Kidney (tissue), 13 donors: ENCODE measurements at regions not wholly inside any gene's neighbourhood (a gene's known extent, or its start where the extent isn't known, plus 50 kb on each side); places are given as distances from the start of the nearest gene placed in this dataset.
A peak's percentile ranks its signal among the peaks of the same experiment; 100 is the strongest.

Experiments used
- DNase-seq, 5 donors: peaks; one replicate each; pipeline ENCODE4 v3.0.0-alpha.2; 2013 to 2020
- FAIRE-seq: peaks from 2 replicates; lab custom pipeline; 2012; peaks lifted over from hg19 to GRCh38; lab: Jason Lieb, UNC
- H3K27ac ChIP-seq, 2 donors: one replicate each; pipeline ENCODE4 v1.7.0; 2013; ENCODE audit warnings: low read depth in 2 of 2, low read length in 2 of 2, inconsistent platforms in 1 of 2
- H3K27me3 ChIP-seq: one replicate; pipeline ENCODE4 v1.7.1; 2013; ENCODE audit warnings: low read length, inconsistent platforms; ENCODE audit not compliant: control insufficient read depth, insufficient read depth
- H3K36me3 ChIP-seq, 3 donors: one replicate each; pipeline versions ENCODE4 v1.7.0 to v1.7.1; 2013; ENCODE audit warnings: low read length in 3 of 3, control low read depth in 1 of 3, inconsistent platforms in 1 of 3; ENCODE audit not compliant: insufficient read depth in 3 of 3, control insufficient read depth in 2 of 3
- H3K4me1 ChIP-seq, 3 donors: one replicate each; pipeline versions ENCODE4 v1.7.0 to v1.7.1; 2013; ENCODE audit warnings: low read length in 3 of 3, inconsistent platforms in 1 of 3, low read depth in 1 of 3; ENCODE audit not compliant: control insufficient read depth in 2 of 3, insufficient read depth in 2 of 3
- H3K4me3 ChIP-seq, 3 donors: one replicate each; pipeline versions ENCODE4 v1.7.0 to v1.8.1; 2013; ENCODE audit warnings: low read length in 3 of 3, control low read depth in 1 of 3, inconsistent platforms in 1 of 3
- H3K9ac ChIP-seq, 3 donors: one replicate each; pipeline versions ENCODE4 v1.7.0 to v1.7.1; 2013; ENCODE audit warnings: low read length in 3 of 3, control low read depth in 1 of 3, inconsistent platforms in 1 of 3
- H3K9me3 ChIP-seq, 3 donors: one replicate each; pipeline versions ENCODE4 v1.7.0 to v1.7.1; 2013; ENCODE audit warnings: low read length in 3 of 3, control low read depth in 1 of 3, inconsistent platforms in 1 of 3; ENCODE audit not compliant: control insufficient read depth in 2 of 3, insufficient read depth in 1 of 3
- intact Hi-C: fragments of 100-400 bp; cut with DNase I; formaldehyde crosslinking; loops from one replicate; pipeline ENCODE4 v1.11.1; 2022
- TF ChIP-seq, protein P1 (sequence below): IDR thresholded peaks from 3 replicates; pipeline ENCODE4 v1.5.1; 2012; ENCODE audit warnings: mild to moderate bottlenecking, moderate library complexity, borderline replicate concordance; ENCODE audit not compliant: insufficient read depth; ENCODE audit errors: extremely low read depth
- donor health status: control.
- donor health status: control.
- donor health status: control.
- donor health status: control.
- donor health status: control.
- donor health status: DM: yes; HTN: yes; CAD: no.
- donor health status: Normal renal cell carcinoma (clear cell type).

- TF ChIP-seq, protein P1, sequence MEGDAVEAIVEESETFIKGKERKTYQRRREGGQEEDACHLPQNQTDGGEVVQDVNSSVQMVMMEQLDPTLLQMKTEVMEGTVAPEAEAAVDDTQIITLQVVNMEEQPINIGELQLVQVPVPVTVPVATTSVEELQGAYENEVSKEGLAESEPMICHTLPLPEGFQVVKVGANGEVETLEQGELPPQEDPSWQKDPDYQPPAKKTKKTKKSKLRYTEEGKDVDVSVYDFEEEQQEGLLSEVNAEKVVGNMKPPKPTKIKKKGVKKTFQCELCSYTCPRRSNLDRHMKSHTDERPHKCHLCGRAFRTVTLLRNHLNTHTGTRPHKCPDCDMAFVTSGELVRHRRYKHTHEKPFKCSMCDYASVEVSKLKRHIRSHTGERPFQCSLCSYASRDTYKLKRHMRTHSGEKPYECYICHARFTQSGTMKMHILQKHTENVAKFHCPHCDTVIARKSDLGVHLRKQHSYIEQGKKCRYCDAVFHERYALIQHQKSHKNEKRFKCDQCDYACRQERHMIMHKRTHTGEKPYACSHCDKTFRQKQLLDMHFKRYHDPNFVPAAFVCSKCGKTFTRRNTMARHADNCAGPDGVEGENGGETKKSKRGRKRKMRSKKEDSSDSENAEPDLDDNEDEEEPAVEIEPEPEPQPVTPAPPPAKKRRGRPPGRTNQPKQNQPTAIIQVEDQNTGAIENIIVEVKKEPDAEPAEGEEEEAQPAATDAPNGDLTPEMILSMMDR, result no peak
- no peak for DNase-seq
- Histone ChIP-seq H3K9me3 (peaks cover 0 to 2% (median 0%) of the 10 kb centered on the region in 3 donors), H3K9ac (no peak overlapping the region), H3K4me3 (no peak overlapping the region), H3K27me3 (no peaks in the 10 kb centered on the region), H3K36me3 (no peaks in the 10 kb centered on the region), H3K27ac (no peak overlapping the region), H3K4me1 (no peaks in the 10 kb centered on the region)
- intact Hi-C loops, result no loop called here
- no peak for FAIRE-seq
These were observed 77.5 kb upstream of the SALL3 start for GRCh38 chr18:78901923-78902794.

GRCh38 chr18:78902795-78903435 lies 76.7 kb upstream of the SALL3 start:
- Histone ChIP-seq H3K36me3 (no peaks in the 10 kb centered on the region), H3K27me3 (no peaks in the 10 kb centered on the region), H3K4me1 (no peaks in the 10 kb centered on the region), H3K27ac (no peak overlapping the region), H3K9me3 (peaks cover 0 to 2% (median 0%) of the 10 kb centered on the region in 3 donors), H3K9ac (no peak overlapping the region), H3K4me3 (no peak overlapping the region)
- DNase-seq (peak in 1 of 5 donors; percentile 39), FAIRE-seq (no peak)
- TF ChIP-seq, protein P1, result no peak
- intact Hi-C loops, result no loop called here

DNA sequence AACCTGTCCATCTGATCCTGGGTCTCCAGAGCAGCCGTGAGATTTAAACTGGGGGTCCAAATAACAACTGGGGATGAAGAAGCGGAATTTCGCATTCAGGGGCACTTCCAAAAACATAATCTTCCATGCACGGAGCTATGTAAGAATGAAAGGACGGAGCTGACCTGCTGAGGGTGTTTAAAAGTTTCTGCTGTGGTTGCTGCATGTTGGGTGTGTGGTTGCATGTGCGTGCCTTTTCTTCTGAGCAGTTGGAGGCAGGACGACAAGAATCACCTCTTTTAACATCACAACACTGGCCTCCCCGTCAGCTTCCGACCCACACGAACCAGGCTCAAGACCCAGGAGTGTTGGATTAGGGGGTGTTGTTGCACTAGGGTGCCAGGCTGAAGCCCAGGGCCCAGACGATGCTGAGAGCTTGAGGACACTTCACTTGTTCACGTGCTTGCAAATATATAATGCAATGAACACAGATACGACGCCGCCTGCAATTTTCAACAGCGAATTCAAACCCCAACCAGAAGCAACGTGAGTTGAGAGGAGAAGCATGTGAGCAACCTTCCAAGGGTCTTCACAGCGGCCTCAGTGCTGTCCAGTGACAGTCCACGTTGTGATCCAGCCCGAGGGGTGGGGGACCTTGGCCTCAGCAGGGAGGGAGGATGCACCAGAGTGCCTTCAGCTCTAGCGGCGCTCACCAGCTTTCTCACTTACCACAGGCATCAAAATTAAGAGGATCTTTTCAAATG lies 76.0 kb upstream of the SALL3 start:
- peaks cover 0 to 2% (median 0%) of the 10 kb centered on the region in 3 donors for H3K9me3 ChIP-seq
- no peaks in the 10 kb centered on the region for H3K36me3 ChIP-seq
- H3K9ac ChIP-seq, result no peak overlapping the region
- DNase-seq, result peak in 1 of 5 donors; percentile 37
- TF ChIP-seq, protein P1, result no peak
- FAIRE-seq, result no peak
- H3K27me3 ChIP-seq, result no peaks in the 10 kb centered on the region
- no peak overlapping the region for H3K4me3 ChIP-seq
- intact Hi-C loops, result no loop called here
- no peak overlapping the region for H3K27ac ChIP-seq
- no peaks in the 10 kb centered on the region for H3K4me1 ChIP-seq
